SK-N-SH treated with all-trans-retinoic acid at 6 μM for 48 hours (cell line): ENCODE measurements at regions not wholly inside any gene's neighbourhood (a gene's known extent, or its start where the extent isn't known, plus 50 kb on each side); places are given as distances from the start of the nearest gene placed in this dataset.

Experiments
- ATAC-seq: fragments of 200-7000 bp; cut with Tn5 transposase; 3 replicates; pipeline ENCODE4 v1.9.1; 2020; ENCODE audit warnings: mild to moderate bottlenecking, moderate library complexity
- ARNTL ChIP-seq: fragments of 450-650 bp; formaldehyde crosslinking; IDR thresholded peaks from 2 replicates; pipeline ENCODE4 v1.5.0; 2020; ENCODE audit warnings: low read depth, mild to moderate bottlenecking, moderate library complexity, borderline replicate concordance
- BACH2 ChIP-seq: fragments of 250-450 bp; sonication (Bioruptor Pico); IDR thresholded peaks from 2 replicates; pipeline ENCODE4 v1.9.0; 2021; ENCODE audit warnings: mild to moderate bottlenecking, borderline replicate concordance
- CSDC2 ChIP-seq: fragments of 250-450 bp; sonication (Bioruptor Pico); IDR thresholded peaks from 2 replicates; pipeline ENCODE4 v1.5.0; 2020; ENCODE audit warnings: mild to moderate bottlenecking, moderate library complexity
- ESRRG ChIP-seq: fragments of 250-450 bp; sonication (Bioruptor Pico); IDR thresholded peaks from 2 replicates; pipeline ENCODE4 v1.6.1; 2021; ENCODE audit warnings: mild to moderate bottlenecking
- GLIS3 ChIP-seq: fragments of 250-450 bp; sonication (Bioruptor Pico); IDR thresholded peaks from 2 replicates; pipeline ENCODE4 v1.5.0; 2020; ENCODE audit warnings: mild to moderate bottlenecking, moderate library complexity
- ISL1 ChIP-seq: fragments of 250-450 bp; sonication (Bioruptor Pico); IDR thresholded peaks from 2 replicates; pipeline ENCODE4 v2.1.2; 2022; ENCODE audit warnings: mild to moderate bottlenecking, moderate library complexity
- PPARA ChIP-seq: fragments of 250-450 bp; sonication (Bioruptor Pico); IDR thresholded peaks from 2 replicates; pipeline ENCODE4 v1.5.0; 2020; ENCODE audit warnings: mild to moderate bottlenecking, borderline replicate concordance
- RARB ChIP-seq: fragments of 250-450 bp; sonication (Bioruptor Pico); IDR thresholded peaks from 2 replicates; pipeline ENCODE4 v1.8.0; 2021; ENCODE audit warnings: mild to moderate bottlenecking, moderate library complexity
- TOX ChIP-seq: fragments of 250-450 bp; sonication (Bioruptor Pico); IDR thresholded peaks from 2 replicates; pipeline ENCODE4 v1.8.0; 2021; ENCODE audit warnings: mild to moderate bottlenecking, moderate library complexity, borderline replicate concordance
- ZFP3 ChIP-seq: fragments of 250-450 bp; sonication (Bioruptor Pico); IDR thresholded peaks from 2 replicates; pipeline ENCODE4 v1.5.0; 2020; ENCODE audit warnings: mild to moderate bottlenecking, moderate library complexity
- ZFP30 ChIP-seq: fragments of 450-650 bp; formaldehyde crosslinking; IDR thresholded peaks from 2 replicates; pipeline ENCODE4 v1.5.0; 2022; ENCODE audit warnings: mild to moderate bottlenecking, moderate library complexity
- ZNF70 ChIP-seq: fragments of 450-650 bp; formaldehyde crosslinking; IDR thresholded peaks from 2 replicates; pipeline ENCODE4 v1.5.0; 2020; ENCODE audit warnings: mild to moderate bottlenecking, moderate library complexity
- ZNF8 ChIP-seq: fragments of 450-650 bp; formaldehyde crosslinking; IDR thresholded peaks from 2 replicates; pipeline ENCODE4 v1.5.0; 2020; ENCODE audit warnings: mild to moderate bottlenecking, moderate library complexity
- TF ChIP-seq, protein P1 (sequence below): fragments of 250-450 bp; sonication (Bioruptor Pico); IDR thresholded peaks from 2 replicates; pipeline ENCODE4 v1.8.0; 2021; ENCODE audit warnings: low read depth, mild to moderate bottlenecking, moderate library complexity, borderline replicate concordance
- TF ChIP-seq, protein P2 (sequence below): fragments of 250-450 bp; sonication (Bioruptor Pico); IDR thresholded peaks from 2 replicates; pipeline ENCODE4 v1.5.1; 2021; ENCODE audit warnings: mild to moderate bottlenecking, moderate library complexity
- TF ChIP-seq, protein P3 (sequence below): fragments of 250-450 bp; sonication (Bioruptor Pico); IDR thresholded peaks from 2 replicates; pipeline ENCODE4 v1.5.1; 2020; ENCODE audit warnings: low read depth, mild to moderate bottlenecking, moderate library complexity
- TF ChIP-seq, protein P4 (sequence below): fragments of 250-450 bp; sonication (Bioruptor Pico); IDR thresholded peaks from 2 replicates; pipeline ENCODE4 v1.8.0; 2020; ENCODE audit warnings: mild to moderate bottlenecking, moderate library complexity, borderline replicate concordance
- TF ChIP-seq, protein P5 (sequence below): fragments of 250-450 bp; sonication (Bioruptor Pico); IDR thresholded peaks from 2 replicates; pipeline ENCODE4 v1.5.0; 2020; ENCODE audit warnings: mild to moderate bottlenecking, moderate library complexity

DNA sequence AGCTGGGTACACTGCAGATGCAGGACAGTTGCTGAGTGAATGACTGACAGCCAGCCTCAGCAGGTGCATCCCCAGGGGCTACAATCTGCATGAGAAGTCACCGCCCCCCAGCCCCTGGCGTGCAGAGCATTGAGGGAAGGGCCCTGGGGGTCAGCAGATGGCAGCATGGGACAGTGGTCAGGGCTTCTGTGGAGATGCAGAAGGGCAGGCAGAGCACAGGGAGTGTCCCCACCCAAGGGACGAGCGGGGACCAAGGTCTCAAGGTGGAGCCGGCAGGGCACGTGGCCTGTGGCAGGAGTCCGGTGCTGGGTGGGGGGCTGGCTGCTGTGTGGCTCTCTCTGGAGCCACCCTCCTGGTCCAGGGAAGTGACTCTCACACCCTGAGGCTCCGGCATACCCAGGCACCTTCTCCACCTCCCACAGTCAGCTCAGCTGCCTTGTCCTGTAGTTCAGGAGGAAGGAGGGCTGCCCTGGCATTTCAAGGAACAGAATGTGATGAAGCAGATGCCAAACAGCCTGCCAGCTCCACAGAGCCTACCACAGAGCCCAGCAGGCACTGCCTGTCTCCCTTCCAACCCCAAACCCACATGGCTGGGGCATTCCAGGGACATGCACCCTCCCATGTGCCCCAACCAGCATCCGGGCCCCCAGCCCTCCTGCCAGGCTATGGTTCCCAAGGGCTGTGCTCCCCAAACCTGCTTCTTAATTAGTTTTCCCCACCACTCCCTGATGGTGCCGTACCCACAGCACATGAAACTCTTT lies 114.5 kb downstream of the TMEM130 start:
- no peak for ATAC-seq
- TF ChIP-seq GLIS3 (CRISPR knock-in tag) (no peak), ZFP30 (CRISPR knock-in tag) (no peak), ZNF8 (CRISPR knock-in tag) (no peak), ARNTL (CRISPR knock-in tag) (no peak), BACH2 (CRISPR knock-in tag) (no peak), PPARA (CRISPR knock-in tag) (no peak), ZFP3 (CRISPR knock-in tag) (no peak), CSDC2 (CRISPR knock-in tag) (no peak)
- TF ChIP-seq, protein P1, sequence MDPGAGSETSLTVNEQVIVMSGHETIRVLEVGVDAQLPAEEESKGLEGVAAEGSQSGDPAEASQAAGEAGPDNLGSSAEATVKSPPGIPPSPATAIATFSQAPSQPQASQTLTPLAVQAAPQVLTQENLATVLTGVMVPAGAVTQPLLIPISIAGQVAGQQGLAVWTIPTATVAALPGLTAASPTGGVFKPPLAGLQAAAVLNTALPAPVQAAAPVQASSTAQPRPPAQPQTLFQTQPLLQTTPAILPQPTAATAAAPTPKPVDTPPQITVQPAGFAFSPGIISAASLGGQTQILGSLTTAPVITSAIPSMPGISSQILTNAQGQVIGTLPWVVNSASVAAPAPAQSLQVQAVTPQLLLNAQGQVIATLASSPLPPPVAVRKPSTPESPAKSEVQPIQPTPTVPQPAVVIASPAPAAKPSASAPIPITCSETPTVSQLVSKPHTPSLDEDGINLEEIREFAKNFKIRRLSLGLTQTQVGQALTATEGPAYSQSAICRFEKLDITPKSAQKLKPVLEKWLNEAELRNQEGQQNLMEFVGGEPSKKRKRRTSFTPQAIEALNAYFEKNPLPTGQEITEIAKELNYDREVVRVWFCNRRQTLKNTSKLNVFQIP = no peak
- TF ChIP-seq, protein P2, sequence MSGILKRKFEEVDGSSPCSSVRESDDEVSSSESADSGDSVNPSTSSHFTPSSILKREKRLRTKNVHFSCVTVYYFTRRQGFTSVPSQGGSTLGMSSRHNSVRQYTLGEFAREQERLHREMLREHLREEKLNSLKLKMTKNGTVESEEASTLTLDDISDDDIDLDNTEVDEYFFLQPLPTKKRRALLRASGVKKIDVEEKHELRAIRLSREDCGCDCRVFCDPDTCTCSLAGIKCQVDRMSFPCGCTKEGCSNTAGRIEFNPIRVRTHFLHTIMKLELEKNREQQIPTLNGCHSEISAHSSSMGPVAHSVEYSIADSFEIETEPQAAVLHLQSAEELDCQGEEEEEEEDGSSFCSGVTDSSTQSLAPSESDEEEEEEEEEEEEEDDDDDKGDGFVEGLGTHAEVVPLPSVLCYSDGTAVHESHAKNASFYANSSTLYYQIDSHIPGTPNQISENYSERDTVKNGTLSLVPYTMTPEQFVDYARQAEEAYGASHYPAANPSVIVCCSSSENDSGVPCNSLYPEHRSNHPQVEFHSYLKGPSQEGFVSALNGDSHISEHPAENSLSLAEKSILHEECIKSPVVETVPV = no peak
- TF ChIP-seq, protein P3, sequence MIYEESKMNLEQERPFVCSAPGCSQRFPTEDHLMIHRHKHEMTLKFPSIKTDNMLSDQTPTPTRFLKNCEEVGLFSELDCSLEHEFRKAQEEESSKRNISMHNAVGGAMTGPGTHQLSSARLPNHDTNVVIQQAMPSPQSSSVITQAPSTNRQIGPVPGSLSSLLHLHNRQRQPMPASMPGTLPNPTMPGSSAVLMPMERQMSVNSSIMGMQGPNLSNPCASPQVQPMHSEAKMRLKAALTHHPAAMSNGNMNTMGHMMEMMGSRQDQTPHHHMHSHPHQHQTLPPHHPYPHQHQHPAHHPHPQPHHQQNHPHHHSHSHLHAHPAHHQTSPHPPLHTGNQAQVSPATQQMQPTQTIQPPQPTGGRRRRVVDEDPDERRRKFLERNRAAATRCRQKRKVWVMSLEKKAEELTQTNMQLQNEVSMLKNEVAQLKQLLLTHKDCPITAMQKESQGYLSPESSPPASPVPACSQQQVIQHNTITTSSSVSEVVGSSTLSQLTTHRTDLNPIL (CRISPR knock-in tag) = no peak
- TF ChIP-seq, all 23 proteins: peak for 0

DNA sequence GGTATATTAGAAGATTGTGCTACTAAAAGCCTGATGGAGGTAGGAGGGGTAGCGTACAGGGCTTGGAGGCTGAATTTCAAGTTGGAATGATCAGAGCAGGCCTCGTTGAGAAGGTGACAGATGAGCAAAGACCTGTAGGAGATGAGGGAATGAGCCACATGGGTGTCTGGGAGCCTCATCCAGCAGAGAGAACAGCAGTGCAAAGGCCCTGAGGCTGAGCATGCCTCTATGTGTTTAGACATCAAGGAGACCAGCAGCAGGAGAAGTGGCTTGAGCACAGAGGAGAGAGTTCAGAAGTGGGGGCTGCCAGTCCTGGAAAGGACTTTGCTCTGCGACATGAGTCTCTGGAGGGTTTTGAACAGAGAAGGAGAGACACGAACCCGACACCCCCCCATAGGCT lies 111.7 kb downstream of the TMEM130 start:
- ATAC-seq = no peak
- no peak for TF ChIP-seq RARB (CRISPR knock-in tag)
- TF ChIP-seq ESRRG (CRISPR knock-in tag) = no peak
- TF ChIP-seq, protein P1 = no peak
- no peak for TF ChIP-seq GLIS3 (CRISPR knock-in tag)

DNA sequence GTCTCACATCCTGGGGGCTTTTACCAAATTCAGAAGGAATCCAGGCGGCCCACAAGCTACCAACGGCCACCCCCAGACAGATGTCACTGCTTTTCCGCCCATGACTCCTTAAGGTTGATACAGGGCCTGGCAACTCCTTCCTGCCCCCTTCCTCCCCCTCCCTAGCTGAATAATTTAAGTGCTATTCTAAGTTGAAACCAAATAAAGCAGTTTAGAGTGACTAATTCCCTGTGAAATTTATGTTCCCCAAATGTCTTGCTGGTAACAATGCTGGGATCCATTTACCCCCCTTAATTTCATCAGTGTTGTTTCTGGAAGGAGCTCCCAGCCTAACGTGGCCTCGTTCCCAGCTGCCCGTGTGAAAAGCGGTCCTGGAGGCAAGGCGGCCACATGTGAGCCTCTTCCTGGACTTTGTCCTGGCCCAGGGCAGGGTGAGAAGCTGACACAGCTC lies 109.6 kb downstream of the TMEM130 start:
- TF ChIP-seq RARB (CRISPR knock-in tag) (no peak), ZNF8 (CRISPR knock-in tag) (no peak), TOX (CRISPR knock-in tag) (no peak), ZFP3 (CRISPR knock-in tag) (no peak), ESRRG (CRISPR knock-in tag) (no peak)
- TF ChIP-seq, protein P4, sequence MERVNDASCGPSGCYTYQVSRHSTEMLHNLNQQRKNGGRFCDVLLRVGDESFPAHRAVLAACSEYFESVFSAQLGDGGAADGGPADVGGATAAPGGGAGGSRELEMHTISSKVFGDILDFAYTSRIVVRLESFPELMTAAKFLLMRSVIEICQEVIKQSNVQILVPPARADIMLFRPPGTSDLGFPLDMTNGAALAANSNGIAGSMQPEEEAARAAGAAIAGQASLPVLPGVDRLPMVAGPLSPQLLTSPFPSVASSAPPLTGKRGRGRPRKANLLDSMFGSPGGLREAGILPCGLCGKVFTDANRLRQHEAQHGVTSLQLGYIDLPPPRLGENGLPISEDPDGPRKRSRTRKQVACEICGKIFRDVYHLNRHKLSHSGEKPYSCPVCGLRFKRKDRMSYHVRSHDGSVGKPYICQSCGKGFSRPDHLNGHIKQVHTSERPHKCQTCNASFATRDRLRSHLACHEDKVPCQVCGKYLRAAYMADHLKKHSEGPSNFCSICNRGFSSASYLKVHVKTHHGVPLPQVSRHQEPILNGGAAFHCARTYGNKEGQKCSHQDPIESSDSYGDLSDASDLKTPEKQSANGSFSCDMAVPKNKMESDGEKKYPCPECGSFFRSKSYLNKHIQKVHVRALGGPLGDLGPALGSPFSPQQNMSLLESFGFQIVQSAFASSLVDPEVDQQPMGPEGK = no peak
- ATAC-seq = no peak

DNA sequence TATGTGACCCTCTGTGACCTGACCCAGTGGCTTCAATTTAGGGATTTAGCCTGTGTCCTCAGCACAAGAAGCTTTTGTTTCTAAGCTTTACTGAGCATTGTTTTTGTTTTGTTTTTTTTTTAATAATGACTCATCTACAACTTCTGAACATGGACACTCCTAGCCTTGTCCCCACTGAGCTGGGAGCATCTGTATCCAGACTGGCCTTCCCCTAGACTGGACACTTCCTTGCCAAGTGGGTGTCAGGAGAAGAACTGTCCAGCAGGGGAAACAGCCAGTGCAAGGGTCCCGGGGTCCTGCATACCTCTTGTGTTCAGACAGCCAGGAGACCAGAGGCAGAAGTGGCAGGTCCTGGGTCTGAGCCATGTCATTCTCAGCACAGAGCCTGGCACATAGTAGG lies 108.6 kb downstream of the TMEM130 start:
- TF ChIP-seq, protein P5, sequence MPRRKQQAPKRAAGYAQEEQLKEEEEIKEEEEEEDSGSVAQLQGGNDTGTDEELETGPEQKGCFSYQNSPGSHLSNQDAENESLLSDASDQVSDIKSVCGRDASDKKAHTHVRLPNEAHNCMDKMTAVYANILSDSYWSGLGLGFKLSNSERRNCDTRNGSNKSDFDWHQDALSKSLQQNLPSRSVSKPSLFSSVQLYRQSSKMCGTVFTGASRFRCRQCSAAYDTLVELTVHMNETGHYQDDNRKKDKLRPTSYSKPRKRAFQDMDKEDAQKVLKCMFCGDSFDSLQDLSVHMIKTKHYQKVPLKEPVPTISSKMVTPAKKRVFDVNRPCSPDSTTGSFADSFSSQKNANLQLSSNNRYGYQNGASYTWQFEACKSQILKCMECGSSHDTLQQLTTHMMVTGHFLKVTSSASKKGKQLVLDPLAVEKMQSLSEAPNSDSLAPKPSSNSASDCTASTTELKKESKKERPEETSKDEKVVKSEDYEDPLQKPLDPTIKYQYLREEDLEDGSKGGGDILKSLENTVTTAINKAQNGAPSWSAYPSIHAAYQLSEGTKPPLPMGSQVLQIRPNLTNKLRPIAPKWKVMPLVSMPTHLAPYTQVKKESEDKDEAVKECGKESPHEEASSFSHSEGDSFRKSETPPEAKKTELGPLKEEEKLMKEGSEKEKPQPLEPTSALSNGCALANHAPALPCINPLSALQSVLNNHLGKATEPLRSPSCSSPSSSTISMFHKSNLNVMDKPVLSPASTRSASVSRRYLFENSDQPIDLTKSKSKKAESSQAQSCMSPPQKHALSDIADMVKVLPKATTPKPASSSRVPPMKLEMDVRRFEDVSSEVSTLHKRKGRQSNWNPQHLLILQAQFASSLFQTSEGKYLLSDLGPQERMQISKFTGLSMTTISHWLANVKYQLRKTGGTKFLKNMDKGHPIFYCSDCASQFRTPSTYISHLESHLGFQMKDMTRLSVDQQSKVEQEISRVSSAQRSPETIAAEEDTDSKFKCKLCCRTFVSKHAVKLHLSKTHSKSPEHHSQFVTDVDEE (CRISPR knock-in tag) = no peak
- TF ChIP-seq BACH2 (CRISPR knock-in tag) (no peak), CSDC2 (CRISPR knock-in tag) (no peak), ZNF70 (no peak), PPARA (CRISPR knock-in tag) (no peak), ESRRG (CRISPR knock-in tag) (no peak), ISL1 (CRISPR knock-in tag) (no peak)
- TF ChIP-seq, protein P4 = no peak
- TF ChIP-seq, protein P2 = no peak
- ATAC-seq = no peak
